NB4 (cell line): ENCODE measurements at regions not wholly inside any gene's neighbourhood (a gene's known extent, or its start where the extent isn't known, plus 50 kb on each side); places are given as distances from the start of the nearest gene placed in this dataset.

Experiments
- DNase-seq: peaks from one replicate; pipeline ENCODE4 v3.0.0; 2010; ENCODE audit warnings: low read depth
- H3K4me3 ChIP-seq: one replicate; pipeline ENCODE4 v1.5.1; 2011; ENCODE audit warnings: mild to moderate bottlenecking, low read depth, low read length, moderate library complexity
- CTCF ChIP-seq: IDR thresholded peaks from one replicate; pipeline ENCODE4 v1.5.1; 2012; ENCODE audit warnings: low read depth, low read length
- MAX ChIP-seq: IDR thresholded peaks from 2 replicates; pipeline ENCODE4 v1.6.1; 2011; ENCODE audit warnings: low read depth, low read length
- MYC ChIP-seq: IDR thresholded peaks from 2 replicates; pipeline ENCODE4 v1.6.1; 2011; ENCODE audit warnings: low read depth, low read length
- POLR2A ChIP-seq: IDR thresholded peaks from 2 replicates; pipeline ENCODE4 v1.6.1; 2011; ENCODE audit warnings: mild to moderate bottlenecking; ENCODE audit not compliant: insufficient read length; ENCODE audit errors: extremely low read depth

- DNase-seq = no peak
- TF ChIP-seq POLR2A (no peak), MYC (no peak), MAX (no peak), CTCF (no peak)
- H3K4me3 ChIP-seq = no peak overlapping the region
Measured at GRCh38 chr18:28846958-28847357, 670.0 kb upstream of the CDH2 start.

- H3K4me3 ChIP-seq = no peak overlapping the region
- no peak for DNase-seq
- TF ChIP-seq MAX = no peak
- no peak for TF ChIP-seq POLR2A
- TF ChIP-seq MYC = no peak
- TF ChIP-seq CTCF = no peak
Measured at GRCh38 chr18:28837100-28837499, 660.2 kb upstream of the CDH2 start.

DNA sequence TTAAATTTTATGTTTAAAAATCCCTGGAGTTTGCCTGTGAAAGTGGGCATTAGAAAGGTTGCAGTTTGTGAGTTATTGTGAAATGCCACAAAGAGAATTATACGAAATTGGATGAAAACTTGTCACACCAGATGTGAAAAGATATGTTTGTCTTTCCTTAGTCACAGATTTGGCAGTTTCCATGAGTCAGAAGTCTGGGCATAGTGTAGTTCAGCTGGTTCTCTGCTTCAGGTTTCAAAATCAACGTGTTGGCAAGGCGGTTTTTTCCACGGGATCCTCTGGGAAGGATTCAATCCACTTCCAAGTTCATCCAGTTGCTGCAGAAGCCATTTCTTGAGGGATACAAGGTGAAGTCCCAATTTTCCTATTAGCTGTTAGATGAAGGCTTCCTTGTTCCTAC, 658.0 kb upstream of the CDH2 start:
- no peak for DNase-seq
- TF ChIP-seq CTCF (no peak), POLR2A (no peak), MYC (no peak), MAX (no peak)
- no peak overlapping the region for H3K4me3 ChIP-seq

DNA sequence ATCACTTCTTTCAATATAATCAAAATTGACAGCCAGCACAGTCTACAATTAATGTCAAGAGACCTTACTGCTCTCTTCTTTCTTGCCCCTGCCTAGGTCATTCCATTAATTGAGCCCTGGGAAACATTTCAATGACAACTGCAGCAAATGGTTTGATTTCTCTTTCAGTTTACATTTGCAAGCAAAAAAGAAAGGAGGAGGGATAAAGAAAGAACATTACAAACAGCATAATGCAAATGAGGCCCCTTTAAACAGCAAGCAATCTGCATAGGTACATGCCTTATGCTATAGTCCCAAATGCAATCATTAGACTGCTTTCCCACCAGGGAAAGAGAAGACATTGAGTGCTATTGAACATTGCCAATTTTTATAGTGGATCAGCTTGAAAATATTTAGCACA, 655.0 kb upstream of the CDH2 start:
- no peak overlapping the region for H3K4me3 ChIP-seq
- no peak for DNase-seq
- TF ChIP-seq CTCF (no peak), MYC (no peak)

DNA sequence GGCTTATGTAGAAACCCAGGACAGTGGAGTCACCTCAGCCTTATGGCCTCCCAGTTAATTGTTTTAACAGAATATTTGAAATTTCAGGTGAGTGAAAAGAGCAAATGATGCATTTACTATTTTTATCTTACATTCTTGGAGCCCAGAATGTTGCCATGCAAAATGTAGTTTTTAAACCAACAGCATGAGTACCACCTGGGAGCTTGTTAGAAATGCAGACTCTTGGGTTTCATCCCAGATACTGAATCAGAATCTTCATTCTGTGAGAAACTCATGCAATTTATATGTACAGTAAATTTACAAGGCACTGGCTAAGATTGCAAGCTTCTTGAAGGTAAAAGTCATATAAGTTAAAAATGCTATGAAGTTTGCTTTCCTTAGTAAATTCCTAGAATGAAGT, 654.5 kb upstream of the CDH2 start:
- H3K4me3 ChIP-seq = no peak overlapping the region
- DNase-seq = no peak
- TF ChIP-seq MAX (no peak), CTCF (no peak), MYC (no peak), POLR2A (no peak)

DNA sequence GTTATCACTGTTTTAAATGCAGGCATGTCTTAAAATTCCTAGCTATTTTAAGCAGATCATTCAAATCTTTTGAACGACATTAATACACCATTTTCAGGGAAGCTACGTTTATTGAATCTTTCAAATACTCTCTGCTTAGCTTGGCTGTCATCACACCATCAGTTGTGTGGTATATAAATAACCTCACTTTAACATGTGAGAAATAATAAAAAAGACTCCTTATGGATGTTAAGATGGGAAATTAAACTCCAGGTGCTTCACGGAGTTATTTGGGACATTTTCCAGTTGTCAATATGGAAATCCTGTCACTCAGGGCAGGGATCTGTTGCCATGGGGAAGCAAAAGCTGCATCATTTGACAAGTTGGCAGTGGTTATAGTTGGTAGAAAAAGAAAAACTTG, 649.2 kb upstream of the CDH2 start:
- DNase-seq = no peak
- H3K4me3 ChIP-seq = no peak overlapping the region
- TF ChIP-seq CTCF (no peak), MAX (no peak), POLR2A (no peak), MYC (no peak)
